K562 (cell line): ENCODE measurements at regions not wholly inside any gene's neighbourhood (a gene's known extent, or its start where the extent isn't known, plus 50 kb on each side); places are given as distances from the start of the nearest gene placed in this dataset.

ENCODE experiments used
- BCOR ChIP-seq: fragments of 450-650 bp; IDR thresholded peaks from 2 replicates; pipeline ENCODE4 v1.6.1; 2016
- CHD1 ChIP-seq: fragments of 200-600 bp; sonication (generic); IDR thresholded peaks from one replicate; pipeline ENCODE4 v1.6.1; 2012; ENCODE audit warnings: mild to moderate bottlenecking, moderate library complexity, low read length, inconsistent platforms
- EZH2 ChIP-seq: IDR thresholded peaks from 2 replicates; pipeline ENCODE4 v1.6.1; 2012; ENCODE audit warnings: low read depth, mild to moderate bottlenecking, inconsistent platforms, low read length, borderline replicate concordance
- MAZ ChIP-seq, 2 experiments: fragments of 450-650 bp in 1 of 2; sonication (generic) in 1 of 2; formaldehyde crosslinking; IDR thresholded peaks in 1 of 2; conservative IDR thresholded peaks in 1 of 2; 2 replicates each; pipeline versions ENCODE4 v1.4.0 to v1.5.0; 2020; ENCODE audit warnings: mild to moderate bottlenecking in 1 of 2, missing genetic modification reagents in 1 of 2
- POLR2A ChIP-seq: fragments of 450-650 bp; conservative IDR thresholded peaks from 2 replicates; pipeline ENCODE4 v1.6.1; 2016
- TBP ChIP-seq: optimal IDR thresholded peaks from 2 replicates; pipeline ENCODE3; 2011; ENCODE audit warnings: low read depth, low read length, improper control_type of control experiment
- ZNF239 ChIP-seq: fragments of 250-450 bp; sonication (Bioruptor Pico); IDR thresholded peaks from 2 replicates; pipeline ENCODE4 v1.4.0; 2020; ENCODE audit warnings: mild to moderate bottlenecking
- ZNF561 ChIP-seq: fragments of 450-650 bp; formaldehyde crosslinking; conservative IDR thresholded peaks from 2 replicates; pipeline ENCODE4 v1.4.0; 2020; ENCODE audit warnings: mild to moderate bottlenecking, moderate library complexity
- ZNF780A ChIP-seq: fragments of 250-450 bp; sonication (Bioruptor Pico); IDR thresholded peaks from 2 replicates; pipeline ENCODE4 v1.5.0; 2021; ENCODE audit warnings: mild to moderate bottlenecking
- TF ChIP-seq, protein P1 (sequence below): fragments of 250-450 bp; sonication (Bioruptor Pico); IDR thresholded peaks from 2 replicates; pipeline ENCODE4 v1.5.0; 2021
- TF ChIP-seq, protein P2 (sequence below), 3 experiments: IDR thresholded peaks in 2 of 3; conservative IDR thresholded peaks in 1 of 3; 2 replicates each; pipeline ENCODE4 v1.5.1; 2011 to 2012; ENCODE audit warnings: low read length in 3 of 3, mild to moderate bottlenecking in 3 of 3, control low read depth in 2 of 3, improper control_type of control experiment in 1 of 3, inconsistent platforms in 1 of 3, low read depth in 1 of 3, mixed read lengths in 1 of 3, moderate library complexity in 1 of 3; ENCODE audit not compliant: insufficient read depth in 2 of 3
- TF ChIP-seq, protein P3 (sequence below): sonication (generic); formaldehyde crosslinking; IDR thresholded peaks from 2 replicates; pipeline ENCODE4 v1.8.1; 2022; ENCODE audit warnings: missing genetic modification reagents
- TF ChIP-seq, protein P4 (sequence below): sonication (generic); formaldehyde crosslinking; IDR thresholded peaks from 2 replicates; pipeline ENCODE4 v1.8.0; 2022; ENCODE audit warnings: missing genetic modification reagents, mild to moderate bottlenecking, borderline replicate concordance

DNA sequence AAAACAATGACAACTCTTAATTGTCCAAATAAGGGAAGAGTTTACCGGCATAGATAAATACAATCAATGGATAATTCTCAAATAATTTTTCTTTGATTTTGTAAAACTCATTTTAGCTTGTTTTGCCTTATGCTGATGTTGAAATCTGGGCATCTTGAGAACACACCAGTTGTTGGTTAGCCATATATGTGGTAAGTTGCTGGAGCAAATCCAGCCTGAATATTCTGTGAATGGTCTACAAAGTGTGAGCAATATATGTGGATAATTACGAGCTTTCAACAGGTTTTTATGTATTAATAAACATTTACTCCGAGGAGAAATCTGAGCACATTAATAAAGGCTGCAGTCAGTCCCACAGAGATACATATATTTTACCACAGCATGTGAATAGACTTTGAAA, 423.6 kb downstream of the BCKDHB start:
- TF ChIP-seq MAZ (CRISPR knock-in tag; conservative IDR thresholded peaks at IDR 0.05 in 1 of 2, IDR thresholded peaks at IDR 0.05 in 1 of 2) = no peak
- TF ChIP-seq TBP = no peak
- TF ChIP-seq ZNF780A (CRISPR knock-in tag) = no peak
- TF ChIP-seq, protein P1, sequence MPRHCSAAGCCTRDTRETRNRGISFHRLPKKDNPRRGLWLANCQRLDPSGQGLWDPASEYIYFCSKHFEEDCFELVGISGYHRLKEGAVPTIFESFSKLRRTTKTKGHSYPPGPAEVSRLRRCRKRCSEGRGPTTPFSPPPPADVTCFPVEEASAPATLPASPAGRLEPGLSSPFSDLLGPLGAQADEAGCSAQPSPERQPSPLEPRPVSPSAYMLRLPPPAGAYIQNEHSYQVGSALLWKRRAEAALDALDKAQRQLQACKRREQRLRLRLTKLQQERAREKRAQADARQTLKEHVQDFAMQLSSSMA (CRISPR knock-in tag) = no peak
- TF ChIP-seq, protein P2, sequence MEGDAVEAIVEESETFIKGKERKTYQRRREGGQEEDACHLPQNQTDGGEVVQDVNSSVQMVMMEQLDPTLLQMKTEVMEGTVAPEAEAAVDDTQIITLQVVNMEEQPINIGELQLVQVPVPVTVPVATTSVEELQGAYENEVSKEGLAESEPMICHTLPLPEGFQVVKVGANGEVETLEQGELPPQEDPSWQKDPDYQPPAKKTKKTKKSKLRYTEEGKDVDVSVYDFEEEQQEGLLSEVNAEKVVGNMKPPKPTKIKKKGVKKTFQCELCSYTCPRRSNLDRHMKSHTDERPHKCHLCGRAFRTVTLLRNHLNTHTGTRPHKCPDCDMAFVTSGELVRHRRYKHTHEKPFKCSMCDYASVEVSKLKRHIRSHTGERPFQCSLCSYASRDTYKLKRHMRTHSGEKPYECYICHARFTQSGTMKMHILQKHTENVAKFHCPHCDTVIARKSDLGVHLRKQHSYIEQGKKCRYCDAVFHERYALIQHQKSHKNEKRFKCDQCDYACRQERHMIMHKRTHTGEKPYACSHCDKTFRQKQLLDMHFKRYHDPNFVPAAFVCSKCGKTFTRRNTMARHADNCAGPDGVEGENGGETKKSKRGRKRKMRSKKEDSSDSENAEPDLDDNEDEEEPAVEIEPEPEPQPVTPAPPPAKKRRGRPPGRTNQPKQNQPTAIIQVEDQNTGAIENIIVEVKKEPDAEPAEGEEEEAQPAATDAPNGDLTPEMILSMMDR (IDR thresholded peaks at IDR 0.05 in 2 of 3, conservative IDR thresholded peaks at IDR 0.05 in 1 of 3; ENCODE audit: insufficient read depth in 2 of 3, low read depth in 1 of 3, low read length in 3 of 3) = no peak
- no peak for TF ChIP-seq EZH2
- no peak for TF ChIP-seq ZNF561 (CRISPR knock-in tag)
- TF ChIP-seq ZNF239 (CRISPR knock-in tag) = no peak
- TF ChIP-seq, protein P3, sequence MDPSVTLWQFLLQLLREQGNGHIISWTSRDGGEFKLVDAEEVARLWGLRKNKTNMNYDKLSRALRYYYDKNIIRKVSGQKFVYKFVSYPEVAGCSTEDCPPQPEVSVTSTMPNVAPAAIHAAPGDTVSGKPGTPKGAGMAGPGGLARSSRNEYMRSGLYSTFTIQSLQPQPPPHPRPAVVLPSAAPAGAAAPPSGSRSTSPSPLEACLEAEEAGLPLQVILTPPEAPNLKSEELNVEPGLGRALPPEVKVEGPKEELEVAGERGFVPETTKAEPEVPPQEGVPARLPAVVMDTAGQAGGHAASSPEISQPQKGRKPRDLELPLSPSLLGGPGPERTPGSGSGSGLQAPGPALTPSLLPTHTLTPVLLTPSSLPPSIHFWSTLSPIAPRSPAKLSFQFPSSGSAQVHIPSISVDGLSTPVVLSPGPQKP (CRISPR knock-in tag) = no peak
- TF ChIP-seq POLR2A = no peak
- TF ChIP-seq BCOR = no peak
- TF ChIP-seq CHD1 = no peak
- TF ChIP-seq, protein P4, sequence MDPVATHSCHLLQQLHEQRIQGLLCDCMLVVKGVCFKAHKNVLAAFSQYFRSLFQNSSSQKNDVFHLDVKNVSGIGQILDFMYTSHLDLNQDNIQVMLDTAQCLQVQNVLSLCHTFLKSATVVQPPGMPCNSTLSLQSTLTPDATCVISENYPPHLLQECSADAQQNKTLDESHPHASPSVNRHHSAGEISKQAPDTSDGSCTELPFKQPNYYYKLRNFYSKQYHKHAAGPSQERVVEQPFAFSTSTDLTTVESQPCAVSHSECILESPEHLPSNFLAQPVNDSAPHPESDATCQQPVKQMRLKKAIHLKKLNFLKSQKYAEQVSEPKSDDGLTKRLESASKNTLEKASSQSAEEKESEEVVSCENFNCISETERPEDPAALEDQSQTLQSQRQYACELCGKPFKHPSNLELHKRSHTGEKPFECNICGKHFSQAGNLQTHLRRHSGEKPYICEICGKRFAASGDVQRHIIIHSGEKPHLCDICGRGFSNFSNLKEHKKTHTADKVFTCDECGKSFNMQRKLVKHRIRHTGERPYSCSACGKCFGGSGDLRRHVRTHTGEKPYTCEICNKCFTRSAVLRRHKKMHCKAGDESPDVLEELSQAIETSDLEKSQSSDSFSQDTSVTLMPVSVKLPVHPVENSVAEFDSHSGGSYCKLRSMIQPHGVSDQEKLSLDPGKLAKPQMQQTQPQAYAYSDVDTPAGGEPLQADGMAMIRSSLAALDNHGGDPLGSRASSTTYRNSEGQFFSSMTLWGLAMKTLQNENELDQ (CRISPR knock-in tag) = no peak
